Muscle layer of duodenum (tissue), 2 donors: ENCODE measurements at regions not wholly inside any gene's neighbourhood (a gene's known extent, or its start where the extent isn't known, plus 50 kb on each side); places are given as distances from the start of the nearest gene placed in this dataset.
"Not testable (repeated sequence)": the region's sequence is repeated elsewhere in the genome, so short reads cannot be mapped to it uniquely, and the experiment has no call there.

Experiments
- H3K27ac ChIP-seq: one replicate; pipeline ENCODE4 v1.7.0; 2013; ENCODE audit warnings: mild to moderate bottlenecking, low read length
- H3K27me3 ChIP-seq: one replicate; pipeline ENCODE4 v1.7.0; 2013; ENCODE audit warnings: low read depth, mild to moderate bottlenecking, control low read depth, low read length
- H3K36me3 ChIP-seq, 2 donors: one replicate each; pipeline ENCODE4 v1.7.0; 2013; ENCODE audit warnings: low read length in 2 of 2, control low read depth in 1 of 2, mild to moderate bottlenecking in 1 of 2; ENCODE audit not compliant: insufficient read depth in 2 of 2, control insufficient read depth in 1 of 2
- H3K4me1 ChIP-seq, 2 donors: one replicate each; pipeline ENCODE4 v1.7.0; 2013; ENCODE audit warnings: low read length in 2 of 2, mild to moderate bottlenecking in 2 of 2, control low read depth in 1 of 2, moderate library complexity in 1 of 2; ENCODE audit not compliant: insufficient read depth in 2 of 2, control insufficient read depth in 1 of 2
- H3K4me3 ChIP-seq, 2 donors: one replicate each; pipeline ENCODE4 v1.7.0; 2013; ENCODE audit warnings: low read length in 2 of 2, low read depth in 1 of 2, mild to moderate bottlenecking in 1 of 2
- H3K9me3 ChIP-seq, 2 donors: one replicate each; pipeline ENCODE4 v1.7.0; 2013; ENCODE audit warnings: low read length in 2 of 2, control low read depth in 1 of 2, mild to moderate bottlenecking in 1 of 2; ENCODE audit not compliant: control insufficient read depth in 1 of 2
- donor health status: healthy.

DNA sequence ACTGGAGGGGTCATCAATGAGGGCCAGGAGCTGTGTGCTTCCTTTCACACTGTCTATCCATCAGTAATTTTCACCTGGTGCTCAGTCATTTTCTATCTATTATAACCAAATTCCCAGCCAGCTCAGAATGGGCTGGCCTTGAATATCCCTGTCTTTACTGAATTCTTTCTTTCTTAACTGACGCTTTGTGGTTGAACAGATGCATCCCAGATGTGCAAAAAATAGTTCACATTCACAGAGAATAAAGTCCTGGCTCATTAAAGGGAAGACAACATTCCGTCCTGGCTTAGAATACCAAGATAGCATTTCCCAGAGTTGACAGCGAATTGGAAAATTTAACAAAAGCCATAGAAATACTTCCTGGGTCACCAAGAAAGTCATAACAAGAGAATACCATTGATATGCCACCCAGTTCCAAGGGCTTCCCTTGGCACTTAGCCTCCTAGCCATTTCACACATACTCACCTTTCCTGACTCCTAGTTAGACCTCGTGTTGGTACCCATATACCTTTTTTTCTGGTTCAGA is 164.7 kb downstream of the SPDYE17 start:
- H3K9me3 ChIP-seq, H3K4me3 ChIP-seq, H3K36me3 ChIP-seq, H3K4me1 ChIP-seq, H3K27ac ChIP-seq, H3K27me3 ChIP-seq: not testable (repeated sequence)

DNA sequence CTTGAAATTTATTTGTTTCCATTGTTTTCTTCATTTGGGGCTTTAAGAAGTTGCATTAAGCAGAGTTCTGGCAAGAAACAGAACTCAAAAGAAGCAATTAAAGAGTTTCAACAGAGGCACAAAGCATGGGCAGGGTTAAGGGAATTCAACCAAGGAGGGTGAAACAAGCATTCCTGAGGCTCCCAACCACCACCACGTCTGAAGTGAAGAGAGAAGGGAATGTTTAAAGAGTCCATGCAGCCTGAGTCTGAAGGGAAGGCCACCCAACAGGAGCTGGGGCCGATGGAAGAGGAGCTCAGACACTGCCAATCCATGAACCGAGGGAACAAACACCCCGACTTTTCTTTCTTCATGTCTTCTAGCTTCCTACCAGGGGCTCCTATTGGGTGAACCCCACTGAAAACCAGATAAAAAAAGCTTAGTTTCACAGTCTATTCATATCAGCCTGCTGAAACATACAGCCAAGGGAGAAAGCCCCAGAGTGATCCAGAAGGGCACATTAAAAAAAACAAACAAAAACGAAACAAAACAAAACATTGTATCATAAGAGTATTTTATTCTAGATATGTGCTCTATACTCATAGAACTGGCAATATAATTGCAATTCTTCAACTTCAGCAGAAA is 168.9 kb downstream of the SPDYE17 start:
- H3K36me3 ChIP-seq, H3K27me3 ChIP-seq, H3K4me1 ChIP-seq, H3K4me3 ChIP-seq, H3K27ac ChIP-seq, H3K9me3 ChIP-seq: not testable (repeated sequence)

DNA sequence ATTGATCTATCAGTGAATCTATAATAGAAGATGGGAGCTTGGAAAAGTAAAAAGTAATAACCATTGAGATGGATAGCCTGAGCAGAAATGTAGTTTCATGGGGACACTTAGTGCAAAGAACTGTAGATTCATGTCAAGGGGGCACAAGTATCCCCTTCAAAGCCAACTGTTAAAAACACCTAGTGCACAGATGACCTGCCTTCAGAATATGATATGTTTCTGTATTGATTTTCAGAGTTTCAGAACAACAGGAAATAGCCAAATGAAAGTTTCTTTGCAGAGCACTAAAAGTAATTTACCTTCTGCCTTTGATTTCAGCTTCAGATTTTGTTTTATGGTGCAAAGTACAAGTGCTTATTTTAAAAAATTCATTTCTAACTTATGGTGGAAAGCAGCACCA is 169.9 kb downstream of the SPDYE17 start:
- not testable (repeated sequence) for H3K27me3 ChIP-seq, H3K36me3 ChIP-seq, H3K27ac ChIP-seq, H3K9me3 ChIP-seq, H3K4me1 ChIP-seq, H3K4me3 ChIP-seq

DNA sequence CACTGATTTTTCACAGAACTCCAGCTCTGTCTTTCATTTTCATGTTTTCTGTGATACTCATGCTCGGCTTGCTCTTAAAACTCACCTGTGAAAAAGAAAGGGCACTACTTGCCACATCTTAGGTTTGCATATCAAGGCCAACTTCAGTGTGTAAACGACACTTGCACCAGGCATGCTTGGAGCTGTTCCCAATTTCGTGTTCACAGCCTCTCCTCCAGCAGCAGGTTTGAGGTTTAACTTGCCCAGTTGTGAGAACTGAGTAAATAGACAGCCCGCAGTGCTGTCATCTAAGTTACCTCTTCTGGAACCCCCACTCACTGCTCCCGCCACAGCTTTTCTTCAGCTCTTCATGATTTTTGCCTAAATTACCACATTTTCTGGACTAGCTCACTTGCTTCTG is 172.2 kb downstream of the SPDYE17 start:
- H3K27me3 ChIP-seq, H3K9me3 ChIP-seq: not testable (repeated sequence)

DNA sequence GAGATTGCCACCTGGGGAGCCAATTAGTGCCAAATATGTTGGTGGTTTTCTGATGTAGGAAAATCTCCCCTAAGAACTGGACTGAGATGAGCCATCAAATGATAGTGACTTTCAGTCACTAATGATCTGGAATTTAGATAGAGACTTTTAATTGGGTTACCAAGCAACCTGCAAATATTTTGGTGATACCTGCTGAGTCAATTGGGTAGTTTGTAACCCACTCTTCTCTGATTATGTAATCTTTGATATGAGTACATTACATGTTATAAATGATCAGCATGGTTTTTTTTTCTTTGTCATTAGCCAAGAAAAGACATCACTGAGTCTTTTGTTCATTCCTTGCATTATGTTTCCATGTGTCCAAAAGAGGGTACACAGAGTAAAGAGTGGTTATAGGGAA is 177.5 kb downstream of the SPDYE17 start:
- H3K9me3 ChIP-seq, H3K27me3 ChIP-seq, H3K4me3 ChIP-seq, H3K4me1 ChIP-seq, H3K36me3 ChIP-seq, H3K27ac ChIP-seq: not testable (repeated sequence)

More for the DNA sequence above, 172.2 kb downstream of the SPDYE17 start:
- not testable (repeated sequence) for H3K4me3 ChIP-seq, H3K36me3 ChIP-seq, H3K27ac ChIP-seq, H3K4me1 ChIP-seq

DNA sequence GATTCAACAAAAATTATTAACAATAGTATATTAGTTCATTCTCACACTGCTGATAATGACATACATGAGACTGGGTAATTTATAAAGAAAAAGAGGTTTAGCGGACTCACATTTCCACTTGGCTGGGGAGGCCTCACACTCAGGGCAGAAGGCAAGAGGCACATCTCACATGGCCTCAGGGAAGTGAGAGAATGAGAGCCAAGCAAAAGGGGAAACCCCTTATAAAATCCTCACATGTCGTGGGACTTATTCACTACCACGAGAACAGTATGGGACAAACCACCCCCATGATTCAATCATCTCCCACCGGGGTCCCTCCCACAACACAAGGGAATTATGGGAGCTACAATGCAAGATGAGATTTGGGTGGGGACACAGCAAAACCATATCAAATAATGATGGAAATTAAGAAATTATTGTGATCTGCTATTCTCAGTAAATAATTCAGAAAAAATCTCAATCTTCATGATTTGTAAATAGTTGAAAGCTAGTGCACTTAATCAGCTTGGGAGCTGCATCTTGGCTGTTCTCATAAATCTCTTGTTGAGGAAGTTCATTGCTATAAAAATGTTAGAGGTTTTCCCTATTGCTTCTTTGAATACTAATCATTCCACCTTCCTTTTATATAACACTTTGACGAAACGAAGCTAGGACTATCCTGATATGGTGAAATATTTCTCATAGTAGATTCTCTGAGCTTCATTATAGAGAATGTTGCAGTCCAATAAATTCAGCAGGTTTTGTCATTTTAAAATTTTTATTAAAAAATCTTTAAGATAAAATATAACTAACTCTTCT is 179.2 kb downstream of the SPDYE17 start:
- H3K4me3 ChIP-seq, H3K36me3 ChIP-seq, H3K27ac ChIP-seq, H3K9me3 ChIP-seq, H3K27me3 ChIP-seq, H3K4me1 ChIP-seq: not testable (repeated sequence)

DNA sequence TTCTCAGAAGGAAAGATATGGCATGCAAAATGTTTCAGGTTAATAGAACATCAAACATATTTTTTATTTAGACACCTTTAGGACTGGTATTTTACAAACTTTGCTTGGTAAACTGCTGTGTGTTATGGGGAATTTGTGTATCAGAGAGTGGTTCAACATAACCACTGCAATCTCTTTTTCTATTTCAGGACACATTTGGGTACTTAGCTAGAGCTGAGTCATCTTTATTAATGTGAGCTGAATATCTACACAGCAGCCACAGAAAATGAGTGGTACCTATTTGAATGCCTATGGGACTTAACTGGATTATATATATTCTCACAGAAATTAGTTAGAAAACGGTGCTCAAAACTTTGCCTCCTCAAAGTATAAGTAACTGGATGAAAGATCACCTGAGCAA is 179.8 kb downstream of the SPDYE17 start:
- H3K36me3 ChIP-seq, H3K27me3 ChIP-seq, H3K9me3 ChIP-seq, H3K4me3 ChIP-seq, H3K4me1 ChIP-seq, H3K27ac ChIP-seq: not testable (repeated sequence)

DNA sequence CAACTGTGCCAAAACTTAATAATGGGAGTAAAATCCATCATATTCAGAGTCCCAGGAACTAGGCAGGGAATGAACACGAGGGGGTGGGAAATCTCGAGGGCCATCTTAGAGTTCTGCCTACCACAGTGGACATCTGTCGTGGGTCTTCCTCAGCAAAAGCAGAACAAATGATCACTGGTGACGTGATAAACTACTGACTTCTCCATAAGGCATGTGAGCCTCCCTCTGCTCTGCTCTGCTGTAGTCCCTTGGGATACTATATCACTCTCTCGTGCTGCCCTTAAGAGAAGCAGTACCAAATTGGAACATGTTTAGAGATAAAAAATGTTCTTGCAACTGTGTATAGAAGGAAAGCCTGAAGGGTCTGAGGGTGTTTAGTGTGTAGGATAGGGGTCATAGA is 180.5 kb downstream of the SPDYE17 start:
- not testable (repeated sequence) for H3K9me3 ChIP-seq, H3K36me3 ChIP-seq, H3K27ac ChIP-seq, H3K27me3 ChIP-seq, H3K4me3 ChIP-seq, H3K4me1 ChIP-seq

DNA sequence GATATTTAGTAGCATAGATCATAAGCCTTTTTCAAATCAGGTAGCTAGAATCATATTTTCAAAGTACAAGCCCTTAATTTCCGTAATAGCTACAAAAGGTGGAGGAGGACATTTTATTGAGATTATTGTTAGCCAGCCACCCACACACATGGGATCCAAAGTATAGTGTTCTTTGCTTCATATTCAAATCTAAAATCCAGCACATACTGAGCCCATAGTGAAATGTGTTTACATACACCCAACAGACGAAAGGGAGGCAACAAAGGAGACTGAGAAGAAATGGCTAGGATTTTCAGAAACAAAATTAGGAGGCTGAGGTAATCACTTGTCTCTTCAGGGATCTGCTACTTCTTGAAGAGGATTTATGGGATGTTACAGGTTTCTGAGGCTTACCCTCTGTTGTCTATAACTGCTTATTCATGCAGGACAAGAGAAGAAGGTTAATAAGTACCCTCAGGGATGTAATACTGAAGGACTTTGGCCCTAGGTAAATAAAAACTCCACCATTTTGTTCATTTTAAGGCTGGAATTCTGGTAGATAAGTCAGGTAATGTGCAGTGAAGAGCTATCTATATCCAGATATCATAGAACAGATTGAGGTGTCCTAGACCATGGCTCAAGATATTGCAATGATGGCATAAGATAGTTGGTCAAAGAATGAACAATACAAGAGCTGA is 182.1 kb downstream of the SPDYE17 start:
- not testable (repeated sequence) for H3K4me3 ChIP-seq, H3K9me3 ChIP-seq, H3K36me3 ChIP-seq, H3K27me3 ChIP-seq, H3K4me1 ChIP-seq, H3K27ac ChIP-seq

DNA sequence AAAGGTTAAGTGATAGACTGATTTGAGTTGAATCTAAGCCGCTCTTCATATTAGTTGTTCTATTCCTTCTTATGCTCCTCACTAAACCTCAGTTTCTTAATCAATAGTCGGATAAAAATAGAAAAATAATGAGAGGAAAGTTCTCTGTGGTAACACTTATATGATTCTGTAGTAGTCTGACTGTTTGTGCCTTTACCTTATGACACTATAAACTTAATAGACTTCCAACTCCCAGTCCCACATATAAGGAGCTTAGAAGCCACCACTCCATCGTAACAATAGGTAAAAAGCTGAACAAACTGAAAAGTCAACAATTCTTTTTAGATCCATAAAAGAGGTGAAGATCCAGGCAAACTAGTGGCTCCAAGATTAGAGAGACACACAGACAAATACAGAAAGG is 192.3 kb downstream of the SPDYE17 start:
- not testable (repeated sequence) for H3K36me3 ChIP-seq, H3K9me3 ChIP-seq, H3K4me3 ChIP-seq, H3K4me1 ChIP-seq, H3K27me3 ChIP-seq, H3K27ac ChIP-seq

DNA sequence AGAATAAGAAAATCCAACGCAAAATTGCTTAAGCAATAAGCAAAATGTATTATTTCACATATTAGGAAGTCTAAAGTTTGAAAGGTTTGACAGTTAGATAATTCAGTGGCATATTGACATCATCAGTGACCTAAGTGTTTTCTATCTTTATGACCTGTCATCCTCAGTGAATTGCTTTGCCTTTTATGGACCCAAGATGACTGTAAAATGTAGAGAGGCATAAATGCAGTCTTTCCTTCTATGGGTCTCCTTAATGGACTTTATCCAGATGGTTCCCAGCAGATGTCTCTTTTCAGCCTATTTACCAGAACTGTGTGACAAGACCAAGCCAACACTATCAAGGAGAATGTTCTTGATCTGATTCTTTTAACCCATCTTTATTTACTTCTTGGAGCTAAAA is 192.9 kb downstream of the SPDYE17 start:
- H3K36me3 ChIP-seq, H3K9me3 ChIP-seq, H3K4me1 ChIP-seq, H3K27me3 ChIP-seq, H3K4me3 ChIP-seq, H3K27ac ChIP-seq: not testable (repeated sequence)
